ENCODE measurements at regions not wholly inside any gene's neighbourhood (a gene's known extent, or its start where the extent isn't known, plus 50 kb on each side); places are given as distances from the start of the nearest gene placed in this dataset.

GRCh38 chr3:152559246-152559645, 275.7 kb upstream of the P2RY1 start (continued):
- no peak for TF ChIP-seq ASH1L (IDR thresholded peaks at IDR 0.05; ENCODE audit: borderline replicate concordance, low read depth, partially characterized antibody)

- Histone ChIP-seq H3K79me2 (ENCODE audit: control insufficient read depth, insufficient read depth, low read length) (no peaks in the 10 kb centered on the region), H4K20me1 (replicated peaks; ENCODE audit: control insufficient read depth, insufficient read depth, low read length) (no peaks in the 10 kb centered on the region), H3K27ac (ENCODE audit: extremely low read depth, low read depth, low read length) (no peak overlapping the region), H3K9ac (ENCODE audit: insufficient read depth in 1 of 2, low read depth in 2 of 2, low read length in 2 of 2) (no peak overlapping the region), H3K27me3 (ENCODE audit: control insufficient read depth in 2 of 2, insufficient read depth in 2 of 2, low read length in 2 of 2) (no peaks in the 10 kb centered on the region), H3K9me1 (ENCODE audit: control insufficient read depth, insufficient read depth, low read length) (no peaks in the 10 kb centered on the region), H2AFZ (ENCODE audit: low read depth, low read length) (no peak overlapping the region), H3K36me3 (ENCODE audit: control insufficient read depth, insufficient read depth, low read length) (no peaks in the 10 kb centered on the region), H3K9me3 (replicated peaks; ENCODE audit: control insufficient read depth, insufficient read depth, low read depth, low read length) (no peaks in the 10 kb centered on the region; the same call in 1 of the 2 replicates), H3K4me2 (ENCODE audit: insufficient read depth, low read length) (no peak overlapping the region), H3K4me1 (replicated peaks in 1 of 2; ENCODE audit: control insufficient read depth in 2 of 2, insufficient read depth in 2 of 2, low read length in 2 of 2) (no peaks in the 10 kb centered on the region), H3K4me3 (no peak overlapping the region)
- POLR2A ChIA-PET: no interaction called here
- 27% methylated on average over 1 of the region's 1 CpG for WGBS (ENCODE audit: insufficient coverage, low coverage, missing lambda C conversion rate)
- CTCF ChIA-PET (ENCODE audit: low intra/inter-chr PET ratio): no interaction called here
- ATAC-seq (no peak), DNase-seq (ENCODE audit: extremely low read depth in 1 of 4, low spot score in 3 of 4) (no peak), FAIRE-seq (no peak)
- intact Hi-C loops (cut with micrococcal nuclease): no loop called here
- no TSS peak for BruUV-seq (replicated peaks)
- in situ Hi-C loops (cut with MboI): no loop called here
- TF ChIP-seq CEBPZ (IDR thresholded peaks at IDR 0.05; ENCODE audit: borderline replicate concordance, low read depth, low read length) (no peak), ZFP1 (CRISPR knock-in tag; IDR thresholded peaks at IDR 0.05) (no peak), HDAC2 (IDR thresholded peaks at IDR 0.05) (no peak), ZNF146 (CRISPR knock-in tag; IDR thresholded peaks at IDR 0.05; ENCODE audit: unreplicated experiment) (no peak), FOXP4 (CRISPR knock-in tag; IDR thresholded peaks at IDR 0.05; ENCODE audit: borderline replicate concordance) (no peak), RERE (CRISPR knock-in tag; IDR thresholded peaks at IDR 0.05; ENCODE audit: borderline replicate concordance) (no peak)
These were observed 270.5 kb upstream of the P2RY1 start for GRCh38 chr3:152564459-152564858.

Measured in K562 (cell line).